H54 (cell line): ENCODE measurements at regions not wholly inside any gene's neighbourhood (a gene's known extent, or its start where the extent isn't known, plus 50 kb on each side); places are given as distances from the start of the nearest gene placed in this dataset.

Experiments
- DNase-seq: peaks from one replicate; pipeline ENCODE4 v3.0.0; 2011; ENCODE audit warnings: low spot score, mixed read lengths; ENCODE audit not compliant: insufficient read length
- FAIRE-seq: peaks from 3 replicates; lab custom pipeline; 2011; peaks lifted over from hg19 to GRCh38; lab: Jason Lieb, UNC
- POLR2A ChIP-seq: IDR thresholded peaks from 2 replicates; pipeline ENCODE4 v1.6.1; 2011; ENCODE audit warnings: low read depth, mild to moderate bottlenecking, low read length

GRCh38 chr21:27681038-27681437, 714.1 kb upstream of the ADAMTS5 start:
- no peak for TF ChIP-seq POLR2A
- FAIRE-seq (peak; percentile 36), DNase-seq (no peak)

- TF ChIP-seq POLR2A = no peak
- FAIRE-seq (no peak), DNase-seq (no peak)
These were observed 713.3 kb upstream of the ADAMTS5 start for GRCh38 chr21:27680181-27680580.

- FAIRE-seq = no peak
- no peak for DNase-seq
- TF ChIP-seq POLR2A = no peak
These were observed 711.6 kb upstream of the ADAMTS5 start for GRCh38 chr21:27678511-27678910.

- DNase-seq (no peak), FAIRE-seq (no peak)
- no peak for TF ChIP-seq POLR2A
These were observed 710.7 kb upstream of the ADAMTS5 start for GRCh38 chr21:27677546-27677945.

GRCh38 chr21:27675306-27675705, 708.4 kb upstream of the ADAMTS5 start:
- peak; percentile 70 for FAIRE-seq
- no peak for DNase-seq
- TF ChIP-seq POLR2A = no peak

- DNase-seq = no peak
- FAIRE-seq = peak; percentile 81
- no peak for TF ChIP-seq POLR2A
These were observed 707.2 kb upstream of the ADAMTS5 start for GRCh38 chr21:27674041-27674615.

GRCh38 chr21:27673581-27673980, 706.7 kb upstream of the ADAMTS5 start:
- no peak for TF ChIP-seq POLR2A
- DNase-seq (no peak), FAIRE-seq (no peak)

GRCh38 chr21:27671207-27671606, 704.3 kb upstream of the ADAMTS5 start:
- DNase-seq (no peak), FAIRE-seq (no peak)
- TF ChIP-seq POLR2A = no peak

GRCh38 chr21:27653481-27653880, 686.6 kb upstream of the ADAMTS5 start:
- DNase-seq (no peak), FAIRE-seq (peak; percentile 78)
- TF ChIP-seq POLR2A = no peak

- DNase-seq (no peak), FAIRE-seq (no peak)
- no peak for TF ChIP-seq POLR2A
These were observed 682.9 kb upstream of the ADAMTS5 start for GRCh38 chr21:27649762-27650161.

- DNase-seq = peak; percentile 3
- no peak for TF ChIP-seq POLR2A
- FAIRE-seq = peak; percentile 100
These were observed 682.4 kb upstream of the ADAMTS5 start for GRCh38 chr21:27649323-27649722.

GRCh38 chr21:27648560-27648959, 681.7 kb upstream of the ADAMTS5 start:
- peak; percentile 15 for DNase-seq
- no peak for TF ChIP-seq POLR2A
- FAIRE-seq = peak; percentile 95

GRCh38 chr21:27647921-27648320, 681.0 kb upstream of the ADAMTS5 start:
- TF ChIP-seq POLR2A = no peak
- no peak for FAIRE-seq
- no peak for DNase-seq

- FAIRE-seq = peak; percentile 80
- DNase-seq = no peak
These were observed 680.5 kb upstream of the ADAMTS5 start for GRCh38 chr21:27647401-27647800.

GRCh38 chr21:27646691-27647090, 679.8 kb upstream of the ADAMTS5 start:
- no peak for TF ChIP-seq POLR2A
- FAIRE-seq = peak; percentile 36
- no peak for DNase-seq

More at GRCh38 chr21:27647401-27647800, 680.5 kb upstream of the ADAMTS5 start:
- no peak for TF ChIP-seq POLR2A

GRCh38 chr21:27646056-27646455, 679.2 kb upstream of the ADAMTS5 start:
- TF ChIP-seq POLR2A = no peak
- DNase-seq (no peak), FAIRE-seq (peak; percentile 79)
